H1 (cell line): ENCODE measurements at regions not wholly inside any gene's neighbourhood (a gene's known extent, or its start where the extent isn't known, plus 50 kb on each side); places are given as distances from the start of the nearest gene placed in this dataset.

Source experiments
- CTCF ChIA-PET: fragments of 300-600 bp; sonication (Branson Sonifier 250); formaldehyde crosslinking; loops from one replicate; lab custom pipeline; 2021; ENCODE audit not compliant: partially characterized antibody; lab: Charles Lee
- POLR2A ChIA-PET: fragments of 300-600 bp; sonication (Branson Sonifier 250); formaldehyde crosslinking; loops from one replicate; lab custom pipeline; 2021; ENCODE audit warnings: inconsistent platforms; ENCODE audit not compliant: partially characterized antibody; lab: Charles Lee
- DNase-seq, 2 experiments: peaks; one replicate each; pipeline versions ENCODE4 v3.0.0 to v3.0.0-alpha.2; 2010 to 2022; ENCODE audit warnings: low spot score in 2 of 2, low read depth in 1 of 2, mixed read lengths in 1 of 2
- FAIRE-seq: peaks from 2 replicates; lab custom pipeline; 2011; peaks lifted over from hg19 to GRCh38; lab: Jason Lieb, UNC
- H2AFZ ChIP-seq: 2 replicates; pipeline ENCODE4 v1.8.1; 2012; ENCODE audit warnings: low read length, inconsistent platforms
- H2AK5ac ChIP-seq: 2 replicates; pipeline ENCODE4 v1.6.1; 2013; ENCODE audit warnings: low read depth, low read length
- H2BK120ac ChIP-seq: replicated peaks from 2 replicates; pipeline ENCODE3; 2013; ENCODE audit warnings: low read depth, low read length, inconsistent platforms
- H2BK12ac ChIP-seq: 2 replicates; pipeline ENCODE4 v1.6.1; 2013; ENCODE audit warnings: low read depth, low read length
- H2BK15ac ChIP-seq: 2 replicates; pipeline ENCODE4 v1.6.1; 2013; ENCODE audit warnings: low read length
- H2BK20ac ChIP-seq: 2 replicates; pipeline ENCODE4 v1.6.1; 2013; ENCODE audit warnings: low read length
- H2BK5ac ChIP-seq: 2 replicates; pipeline ENCODE4 v1.6.1; 2013; ENCODE audit warnings: low read depth, low read length
- H3K14ac ChIP-seq: 2 replicates; pipeline ENCODE4 v1.6.1; 2013; ENCODE audit warnings: inconsistent platforms; ENCODE audit not compliant: insufficient read length
- H3K18ac ChIP-seq: 2 replicates; pipeline ENCODE4 v1.6.1; 2013; ENCODE audit warnings: low read length; ENCODE audit errors: extremely low read depth
- H3K23ac ChIP-seq: 2 replicates; pipeline ENCODE4 v1.6.1; 2013; ENCODE audit warnings: inconsistent platforms; ENCODE audit not compliant: insufficient read length
- H3K23me2 ChIP-seq: 2 replicates; pipeline ENCODE4 v1.6.1; 2013; ENCODE audit warnings: low read depth, low read length
- H3K27ac ChIP-seq: 2 replicates; pipeline ENCODE4 v1.6.1; 2011; ENCODE audit warnings: low read depth, low read length, inconsistent platforms
- H3K27me3 ChIP-seq, 4 experiments: replicated peaks in 1 of 4; 1 replicate in 1 of 4; 2 replicates in 3 of 4; pipeline versions ENCODE4 v1.6.1 to v1.8.1; 2011 to 2013; ENCODE audit warnings: low read length in 3 of 4, mild to moderate bottlenecking in 3 of 4, inconsistent platforms in 2 of 4, mixed read lengths in 2 of 4, moderate library complexity in 1 of 4; ENCODE audit not compliant: control insufficient read depth in 3 of 4, insufficient read depth in 3 of 4; ENCODE audit errors: extremely low read depth in 1 of 4
- H3K36me3 ChIP-seq, 4 experiments: 2 replicates each; pipeline versions ENCODE4 v1.6.1 to v1.8.1; 2011 to 2013; ENCODE audit warnings: mild to moderate bottlenecking in 4 of 4, low read length in 3 of 4, moderate library complexity in 2 of 4, control low read depth in 1 of 4, inconsistent platforms in 1 of 4; ENCODE audit not compliant: insufficient read depth in 4 of 4, control insufficient read depth in 2 of 4
- H3K4ac ChIP-seq: replicated peaks from 2 replicates; pipeline ENCODE3; 2013; ENCODE audit warnings: low read length, low read depth, mixed read lengths, inconsistent platforms; ENCODE audit not compliant: insufficient read length
- H3K4me1 ChIP-seq, 4 experiments: replicated peaks in 1 of 4; 1 replicate in 1 of 4; 2 replicates in 3 of 4; pipeline versions ENCODE4 v1.6.1 to v1.8.1; 2011 to 2013; ENCODE audit warnings: low read length in 3 of 4, inconsistent platforms in 2 of 4, mixed read lengths in 1 of 4; ENCODE audit not compliant: insufficient read depth in 4 of 4, control insufficient read depth in 3 of 4
- H3K4me2 ChIP-seq, 2 experiments: 2 replicates each; pipeline versions ENCODE4 v1.6.1 to v1.8.1; 2011 to 2013; ENCODE audit warnings: low read depth in 2 of 2, low read length in 2 of 2, control low read depth in 1 of 2, inconsistent platforms in 1 of 2, mild to moderate bottlenecking in 1 of 2; ENCODE audit not compliant: insufficient read depth in 1 of 2
- H3K4me3 ChIP-seq, 4 experiments: fragments of 200-600, 300-600 bp in 1 of 4; sonication (generic), shearing (Covaris generic), sonication (Bioruptor Twin) in 1 of 4; 2 replicates each; pipeline versions ENCODE4 v1.5.1 to v1.8.1; 2011 to 2016; ENCODE audit warnings: low read length in 4 of 4, low read depth in 3 of 4, control low read depth in 2 of 4, inconsistent platforms in 2 of 4, mild to moderate bottlenecking in 2 of 4, mixed read lengths in 1 of 4, moderate library complexity in 1 of 4; ENCODE audit not compliant: insufficient read depth in 2 of 4; ENCODE audit errors: extremely low read depth in 1 of 4
- H3K56ac ChIP-seq: replicated peaks from 2 replicates; pipeline ENCODE3; 2013; ENCODE audit warnings: low read depth, mild to moderate bottlenecking, mixed read lengths, low read length, inconsistent platforms; ENCODE audit not compliant: insufficient read length
- H3K79me1 ChIP-seq: 2 replicates; pipeline ENCODE4 v1.6.1; 2013; ENCODE audit warnings: low read depth, low read length, control low read depth
- H3K79me2 ChIP-seq, 2 experiments: 2 replicates each; pipeline versions ENCODE4 v1.6.1 to v1.8.1; 2012 to 2013; ENCODE audit warnings: low read length in 2 of 2, mild to moderate bottlenecking in 2 of 2, inconsistent platforms in 1 of 2; ENCODE audit not compliant: insufficient read depth in 2 of 2, control insufficient read depth in 1 of 2
- H3K9ac ChIP-seq, 4 experiments: replicated peaks in 1 of 4; 1 replicate in 1 of 4; 2 replicates in 3 of 4; pipeline versions ENCODE4 v1.6.1 to v1.8.1; 2011 to 2013; ENCODE audit warnings: low read depth in 3 of 4, low read length in 3 of 4, control low read depth in 2 of 4, mild to moderate bottlenecking in 2 of 4, moderate library complexity in 2 of 4, inconsistent platforms in 1 of 4; ENCODE audit errors: extremely low read depth in 1 of 4
- H3K9me3 ChIP-seq, 2 experiments: 2 replicates each; pipeline versions ENCODE4 v1.6.1 to v1.8.1; 2012 to 2013; ENCODE audit warnings: mild to moderate bottlenecking in 2 of 2, moderate library complexity in 2 of 2, control low read depth in 1 of 2, inconsistent platforms in 1 of 2, low read depth in 1 of 2, low read length in 1 of 2, mixed read lengths in 1 of 2; ENCODE audit not compliant: insufficient read depth in 2 of 2
- H4K20me1 ChIP-seq, 2 experiments: replicated peaks in 1 of 2; 2 replicates each; pipeline versions ENCODE3 to v1.8.1; 2011 to 2013; ENCODE audit warnings: inconsistent platforms in 2 of 2, low read length in 2 of 2, mild to moderate bottlenecking in 1 of 2; ENCODE audit not compliant: insufficient read depth in 2 of 2, control insufficient read depth in 1 of 2
- H4K5ac ChIP-seq: 2 replicates; pipeline ENCODE4 v1.6.1; 2013; ENCODE audit warnings: low read length, low read depth, mixed read lengths, inconsistent platforms; ENCODE audit not compliant: insufficient read length
- H4K8ac ChIP-seq: 2 replicates; pipeline ENCODE4 v1.8.0; 2013; ENCODE audit warnings: mild to moderate bottlenecking, moderate library complexity, low read length, inconsistent platforms; ENCODE audit not compliant: insufficient read depth; ENCODE audit errors: extremely low read depth
- H4K91ac ChIP-seq: replicated peaks from 2 replicates; pipeline ENCODE3; 2013; ENCODE audit warnings: low read length, mixed read lengths, inconsistent platforms; ENCODE audit not compliant: insufficient read length
- EGR1 ChIP-seq: IDR thresholded peaks from 2 replicates; pipeline ENCODE4 v1.6.1; 2011; ENCODE audit warnings: low read depth, low read length, borderline replicate concordance
- KDM1A ChIP-seq: fragments of 200-600, 300-600 bp; sonication (generic); IDR thresholded peaks from 2 replicates; pipeline ENCODE4 v1.7.1; 2016; ENCODE audit warnings: mild to moderate bottlenecking, low read length, borderline replicate concordance
- PHF8 ChIP-seq: fragments of 200-600 bp; sonication (generic); conservative IDR thresholded peaks from 2 replicates; pipeline ENCODE4 v1.7.1; 2012; ENCODE audit warnings: low read depth, mild to moderate bottlenecking, inconsistent platforms, low read length, moderate library complexity
- RBBP5 ChIP-seq: IDR thresholded peaks from 2 replicates; pipeline ENCODE4 v1.7.1; 2012; ENCODE audit warnings: low read depth, mild to moderate bottlenecking, inconsistent platforms, low read length, moderate library complexity, borderline replicate concordance
- whole genome bisulfite sequencing, 2 experiments: shearing (Covaris generic) in 1 of 2; methylation state at CpG; one replicate each; pipeline versions ENCODE4 v1.1.6 to v1.1.7; 2013 to 2015; ENCODE audit warnings: low lambda C conversion rate in 2 of 2, mixed read lengths in 2 of 2, inconsistent platforms in 1 of 2, low coverage in 1 of 2, missing lambda C conversion rate in 1 of 2; ENCODE audit not compliant: insufficient replicate concordance in 2 of 2, insufficient coverage in 1 of 2, insufficient read length in 1 of 2; ENCODE audit errors: extremely low coverage in 1 of 2, missing lambda C conversion rate in 1 of 2; 5-methylcytosine and 5-hydroxymethylcytosine counted together

DNA sequence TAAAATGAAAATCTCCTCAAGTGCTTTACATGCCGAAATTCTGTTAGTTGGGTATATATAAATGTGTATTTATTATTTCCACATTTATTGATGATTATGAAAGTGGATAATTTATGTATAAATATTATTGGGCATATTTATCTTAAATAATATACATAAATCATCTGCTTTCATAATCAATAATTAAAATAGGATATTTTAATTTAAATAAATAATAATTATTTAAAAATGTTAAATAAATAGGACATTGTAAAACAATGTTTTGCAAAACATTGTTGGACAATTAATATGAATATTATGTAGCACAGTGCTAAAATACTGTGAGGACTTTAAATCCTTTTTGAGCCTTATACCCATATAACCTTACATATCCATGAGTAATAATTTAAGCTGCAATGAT is 786.5 kb upstream of the CITED2 start:
- H4K5ac ChIP-seq, result no peak overlapping the region
- H4K20me1 ChIP-seq, result no peaks in the 10 kb centered on the region
- no peaks in the 10 kb centered on the region for H3K4me1 ChIP-seq
- H3K23me2 ChIP-seq, result no peaks in the 10 kb centered on the region
- DNase-seq (no peak), FAIRE-seq (no peak)
- H3K79me2 ChIP-seq, result no peaks in the 10 kb centered on the region
- H2AK5ac ChIP-seq, result no peak overlapping the region
- no peak overlapping the region for H3K4me2 ChIP-seq
- no peak overlapping the region for H2BK120ac ChIP-seq
- no peak overlapping the region for H3K4ac ChIP-seq
- H3K56ac ChIP-seq, result no peak overlapping the region
- no peak overlapping the region for H3K27ac ChIP-seq
- H4K91ac ChIP-seq, result no peak overlapping the region
- no peak overlapping the region for H3K18ac ChIP-seq
- H3K9me3 ChIP-seq, result no peaks in the 10 kb centered on the region
- H3K23ac ChIP-seq, result no peak overlapping the region
- H3K4me3 ChIP-seq, result no peak overlapping the region
- CTCF ChIA-PET, result interaction anchor here (0.6 kb wide), 1 partner anchor 785 kb away, joined by 3 read pairs; no protein-coding TSS in a partner anchor
- no peak overlapping the region for H3K14ac ChIP-seq
- H3K9ac ChIP-seq, result no peak overlapping the region
- no peaks in the 10 kb centered on the region for H3K27me3 ChIP-seq
- no peaks in the 10 kb centered on the region for H3K79me1 ChIP-seq
- H2BK15ac ChIP-seq, result no peak overlapping the region
- POLR2A ChIA-PET, result no interaction called here
- H2BK5ac ChIP-seq, result no peak overlapping the region
- H4K8ac ChIP-seq, result no peak overlapping the region
- H2BK20ac ChIP-seq, result no peak overlapping the region
- no peaks in the 10 kb centered on the region for H3K36me3 ChIP-seq
- H2BK12ac ChIP-seq, result no peak overlapping the region
- WGBS, 2 experiments, result 93% methylated on average over 1 of the region's 1 CpG; no CpG with 5 or more reads in 1 of the 2 experiments
- no peak overlapping the region for H2AFZ ChIP-seq
- no peak for TF ChIP-seq KDM1A
- TF ChIP-seq EGR1, result no peak
- no peak for TF ChIP-seq PHF8
- TF ChIP-seq RBBP5, result no peak
